Embryonic facial prominence (tissue), 1 donor: ENCODE measurements at regions not wholly inside any gene's neighbourhood (a gene's known extent, or its start where the extent isn't known, plus 50 kb on each side); places are given as distances from the start of the nearest gene placed in this dataset.
"Not testable (repeated sequence)": the region's sequence is repeated elsewhere in the genome, so short reads cannot be mapped to it uniquely, and the experiment has no call there.

Experiments
- DNase-seq: peaks from one replicate; pipeline ENCODE4 v3.0.0-alpha.2; 2016; ENCODE audit errors: extremely low spot score

DNA sequence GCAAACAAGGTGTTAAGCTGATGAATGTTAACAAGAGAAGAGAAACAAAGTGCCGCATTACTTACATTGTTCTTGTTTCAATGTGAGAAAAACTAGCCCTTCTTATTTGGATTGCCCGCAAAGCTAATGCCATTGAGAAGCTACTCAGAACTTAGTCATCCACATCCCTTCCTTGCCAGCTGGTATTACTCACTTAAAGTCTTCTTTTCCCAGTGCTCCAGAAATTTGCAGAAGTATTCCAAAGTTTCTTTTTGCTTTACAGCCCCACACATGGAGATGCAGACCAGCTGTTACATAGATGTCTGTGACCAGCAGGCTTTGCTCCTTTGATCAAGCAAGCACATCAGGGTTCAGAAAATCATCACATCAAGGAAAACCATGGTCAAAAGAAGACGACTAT is 529.0 kb downstream of the TBC1D32 start:
- DNase-seq: no peak

- DNase-seq: no peak
Measured at GRCh38 chr6:120804612-120805011, 529.7 kb downstream of the TBC1D32 start.

DNA sequence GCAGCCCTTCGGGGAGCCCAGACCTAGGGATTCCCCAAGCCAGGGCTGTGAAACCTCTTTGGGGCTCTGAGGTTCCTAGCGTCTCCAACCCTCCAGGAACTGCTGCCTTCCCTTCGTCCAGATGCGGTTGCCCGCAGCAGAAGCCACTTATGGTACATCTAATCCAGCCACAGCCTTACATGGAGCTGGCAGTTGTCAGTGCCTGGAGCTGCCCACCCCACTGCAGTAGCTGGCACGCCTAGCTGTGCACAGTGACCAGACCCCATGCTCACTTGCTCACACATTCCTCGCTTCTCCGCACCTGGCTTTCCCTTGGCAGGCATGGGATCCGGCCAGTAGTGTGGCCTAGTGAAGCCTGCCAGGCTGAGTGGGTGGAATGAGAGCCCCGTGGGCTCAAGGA is 547.6 kb downstream of the TBC1D32 start:
- DNase-seq: no peak

- no peak for DNase-seq
Measured at GRCh38 chr6:120786256-120786655, 548.0 kb downstream of the TBC1D32 start.

GRCh38 chr6:120785459-120786086 is 548.7 kb downstream of the TBC1D32 start:
- DNase-seq: no peak

DNA sequence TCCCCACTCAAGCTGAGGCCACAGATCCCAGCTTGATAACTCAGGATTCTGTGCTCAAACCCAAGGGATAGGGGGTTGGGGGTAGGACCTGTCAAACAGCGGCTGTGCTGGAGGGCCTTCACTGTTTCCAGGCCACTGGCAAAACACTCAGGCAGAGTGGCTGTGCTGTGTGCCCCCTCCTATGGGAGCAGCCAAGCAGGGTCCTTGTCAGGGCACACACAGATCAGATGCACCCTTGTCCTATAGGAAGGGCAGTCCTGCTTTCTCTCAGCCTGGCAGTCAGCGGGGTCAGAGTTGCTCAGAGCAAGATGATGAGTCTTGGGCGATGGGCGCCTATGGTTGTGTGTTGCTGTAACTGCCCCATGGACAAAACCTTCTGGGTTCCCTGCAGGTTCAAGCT is 554.8 kb downstream of the TBC1D32 start:
- DNase-seq: no peak

DNA sequence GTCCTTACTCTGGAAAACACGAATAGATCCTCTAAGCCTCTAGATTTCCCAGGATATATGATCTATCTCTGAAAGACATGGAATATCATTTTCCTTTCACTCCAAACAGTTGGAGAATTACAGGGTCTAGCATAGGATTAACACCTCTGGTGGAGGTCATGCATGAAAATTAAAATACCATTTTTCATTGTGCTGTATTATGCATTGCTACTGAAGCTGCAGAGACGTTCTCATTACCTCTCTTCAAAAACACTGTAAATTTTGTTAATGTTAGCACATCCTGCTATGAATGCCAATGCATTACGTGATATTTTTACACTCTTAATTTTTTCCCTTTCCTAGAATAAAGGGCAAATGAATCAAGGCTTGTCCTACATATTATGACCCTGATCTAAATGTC is 558.6 kb downstream of the TBC1D32 start:
- no peak for DNase-seq

- no peak for DNase-seq
Measured at GRCh38 chr6:120774275-120774674, 560.0 kb downstream of the TBC1D32 start.

DNA sequence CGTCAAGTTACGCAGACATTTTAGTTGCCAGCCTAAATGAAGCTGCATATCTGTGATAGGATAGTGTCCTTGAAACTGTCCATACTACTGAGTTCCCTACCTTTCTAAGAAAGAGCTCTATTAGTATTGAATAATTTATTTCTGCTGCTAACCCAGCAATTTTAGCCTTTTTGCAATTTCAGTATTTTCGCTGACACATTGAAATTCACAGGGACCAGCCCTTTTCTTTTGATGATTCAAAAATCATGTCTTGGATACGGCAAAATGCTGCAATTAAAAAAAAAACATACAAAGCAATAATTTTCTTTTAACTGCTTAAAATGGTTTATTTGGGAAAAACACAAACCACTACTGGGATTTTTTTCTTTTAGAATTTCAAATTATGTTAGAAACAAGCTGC is 563.3 kb downstream of the TBC1D32 start:
- no peak for DNase-seq

GRCh38 chr6:120764312-120764711 is 570.0 kb downstream of the TBC1D32 start:
- DNase-seq: no peak

GRCh38 chr6:120759570-120759969 is 574.7 kb downstream of the TBC1D32 start:
- DNase-seq: no peak

DNA sequence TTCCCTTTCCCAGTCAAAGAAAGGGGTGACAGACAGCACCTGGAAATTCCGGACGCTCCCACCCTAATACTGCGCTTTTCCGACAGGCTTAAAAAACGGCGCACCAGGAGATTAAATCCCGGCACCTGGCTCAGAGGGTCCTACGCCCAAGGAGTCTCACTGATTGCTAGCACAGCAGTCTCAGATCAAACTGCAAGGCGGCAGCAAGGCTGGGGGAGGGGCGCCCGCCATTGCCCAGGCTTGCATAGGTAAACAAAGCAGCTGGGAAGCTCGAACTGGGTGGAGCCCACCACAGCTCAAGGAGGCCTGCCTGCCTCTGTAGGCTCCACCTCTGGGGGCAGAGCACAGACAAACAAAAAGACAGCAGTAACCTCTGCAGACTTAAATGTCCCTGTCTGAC is 585.7 kb downstream of the TBC1D32 start:
- not testable (repeated sequence) for DNase-seq

DNA sequence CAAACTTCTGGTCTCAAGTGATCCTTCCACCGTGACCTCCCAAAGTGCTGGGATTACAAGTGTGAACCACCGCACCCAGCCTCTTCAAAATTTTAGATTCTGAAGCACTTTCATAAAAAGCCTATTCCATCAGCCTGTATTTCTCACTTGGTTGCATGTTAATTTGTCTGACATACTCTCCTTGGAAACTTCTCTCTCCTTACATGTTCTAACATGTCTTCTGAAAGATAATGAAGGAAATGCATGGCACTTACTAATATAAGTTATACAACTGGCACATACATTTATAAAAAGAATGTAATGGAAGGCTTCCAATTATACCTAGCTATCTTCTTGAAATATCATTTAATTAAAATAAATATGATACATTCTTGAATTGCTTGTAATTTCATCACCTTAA is 597.5 kb downstream of the TBC1D32 start:
- DNase-seq: no peak

GRCh38 chr6:120735641-120736040 is 598.6 kb downstream of the TBC1D32 start:
- no peak for DNase-seq

DNA sequence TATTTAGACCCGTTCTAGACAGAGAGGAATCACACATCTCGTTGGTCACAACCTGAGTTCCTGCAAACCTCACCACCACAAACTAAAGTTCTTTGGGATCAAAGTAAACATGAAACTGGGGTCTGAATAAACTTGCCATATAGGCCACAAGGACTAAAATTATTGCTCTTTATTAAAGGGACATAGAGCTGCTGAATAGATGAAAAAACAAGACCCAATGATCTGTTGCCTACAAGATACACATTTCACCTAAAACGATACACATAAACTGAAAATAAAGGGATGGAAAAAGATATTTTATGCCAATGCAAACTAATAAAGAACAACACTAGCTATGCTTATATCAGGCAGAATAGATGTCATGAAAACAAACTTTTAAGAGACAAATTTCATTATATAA is 623.0 kb downstream of the TBC1D32 start:
- DNase-seq: no peak

- DNase-seq: no peak
Measured at GRCh38 chr6:120700001-120700400, 634.3 kb downstream of the TBC1D32 start.

DNA sequence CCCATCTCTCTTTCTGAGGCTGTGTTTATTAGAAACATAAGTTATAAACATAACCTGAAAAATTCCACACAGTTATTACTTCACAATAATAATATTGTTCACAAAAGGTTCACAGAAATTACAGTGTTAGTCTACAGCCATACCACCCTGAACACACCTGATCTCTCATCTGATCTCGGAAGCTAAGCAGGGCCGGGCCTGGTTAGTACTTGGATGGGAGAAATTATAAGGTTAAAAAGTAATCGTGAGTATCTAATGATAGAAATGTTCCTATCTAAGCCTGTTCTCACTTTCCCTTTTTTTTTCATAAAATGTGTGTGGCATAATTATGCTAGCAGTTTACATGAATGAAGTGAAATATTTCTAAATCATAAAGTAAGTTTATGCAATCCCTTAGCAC is 647.8 kb downstream of the TBC1D32 start:
- DNase-seq: no peak

GRCh38 chr6:120682145-120682544 is 652.1 kb downstream of the TBC1D32 start:
- no peak for DNase-seq

DNA sequence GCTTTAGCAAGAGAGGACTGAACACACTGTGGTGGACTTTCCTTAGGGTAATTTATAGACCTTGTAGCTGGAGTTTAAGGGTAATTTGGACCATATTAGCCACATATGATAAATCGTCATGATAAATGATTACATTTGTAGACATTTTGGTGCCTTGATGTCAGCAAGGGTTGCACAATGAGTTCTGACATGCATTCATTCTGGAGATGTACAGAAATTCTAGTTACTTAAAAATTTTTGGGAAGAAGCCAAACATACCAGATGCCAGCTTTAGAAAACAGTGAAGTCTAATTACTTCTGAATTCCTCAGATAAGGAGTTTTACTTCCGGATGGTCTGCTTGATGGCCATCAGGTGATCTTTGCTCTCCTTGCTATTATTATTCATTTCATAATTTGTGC is 653.1 kb downstream of the TBC1D32 start:
- DNase-seq: no peak

DNA sequence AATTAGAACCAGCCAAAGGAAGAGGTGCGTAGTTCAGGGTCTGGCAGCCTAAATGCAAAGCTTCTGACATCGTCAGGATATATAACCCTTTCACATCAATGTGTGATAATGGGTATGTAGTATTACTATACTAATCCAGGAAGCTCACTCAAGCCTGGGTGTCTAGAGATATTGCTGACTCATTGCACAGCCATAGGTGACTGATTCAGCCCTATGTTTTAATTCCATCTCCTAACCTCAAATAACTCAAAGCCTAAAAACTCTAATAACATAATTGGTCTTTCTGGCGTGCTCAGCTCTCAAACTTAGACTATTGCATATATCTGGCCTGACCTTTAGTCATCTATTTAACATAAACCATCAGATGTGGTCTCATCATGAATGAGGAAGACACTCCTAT is 658.4 kb downstream of the TBC1D32 start:
- DNase-seq: no peak

- DNase-seq: no peak
Measured at GRCh38 chr6:120671519-120671918, 662.8 kb downstream of the TBC1D32 start.

DNA sequence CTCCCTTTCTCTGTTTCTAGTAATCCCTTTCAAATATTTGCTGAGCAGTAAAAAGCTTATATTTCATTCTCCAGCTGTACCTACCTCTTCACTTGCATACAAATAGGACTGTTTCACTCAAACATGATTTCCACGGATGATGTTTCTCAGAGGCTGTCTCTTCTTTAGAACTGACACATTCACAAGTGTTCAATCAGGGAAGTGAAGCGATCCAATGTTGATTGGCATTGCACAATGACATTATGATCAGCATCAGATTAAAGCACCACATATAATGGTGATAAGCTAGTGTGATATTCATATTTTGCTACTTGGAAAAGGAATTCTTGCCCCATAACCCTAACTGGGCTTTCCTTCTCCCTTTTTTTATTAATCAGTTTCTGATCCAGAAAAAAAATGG is 681.8 kb downstream of the TBC1D32 start:
- DNase-seq: no peak

DNA sequence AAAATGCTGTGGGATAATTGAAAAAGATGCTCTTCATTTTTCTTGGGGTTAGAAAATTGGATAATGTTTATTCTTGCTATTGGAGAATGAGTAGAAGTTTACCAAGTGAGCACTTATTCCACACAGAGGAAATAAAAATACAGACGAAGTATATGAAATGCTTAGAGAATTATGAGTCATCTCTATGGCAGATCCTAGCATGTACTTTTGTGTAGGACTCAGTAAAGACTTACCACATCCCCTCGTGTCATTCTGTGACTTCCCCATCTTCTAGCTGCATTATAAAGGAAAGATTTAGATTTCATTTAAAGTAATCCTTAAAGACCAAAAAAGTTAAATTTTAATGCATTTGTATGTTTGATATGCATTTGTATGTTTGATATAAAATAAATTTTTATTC is 685.6 kb downstream of the TBC1D32 start:
- no peak for DNase-seq

GRCh38 chr6:120646101-120646500 is 688.2 kb downstream of the TBC1D32 start:
- no peak for DNase-seq
